SK-N-SH (cell line): ENCODE measurements at regions not wholly inside any gene's neighbourhood (a gene's known extent, or its start where the extent isn't known, plus 50 kb on each side); places are given as distances from the start of the nearest gene placed in this dataset.

Experiments
- CTCF ChIA-PET: fragments of 300-600, 350-600 bp; formaldehyde crosslinking; extraction: SDS; loops from one replicate; lab custom pipeline; 2021; lab: Yijun Ruan, JAX
- POLR2A ChIA-PET: fragments of 350-600 bp; sonication (Branson Sonifier 250); formaldehyde crosslinking; extraction: SDS; loops from one replicate; lab custom pipeline; 2020; ENCODE audit warnings: antibody characterized with exemption, inconsistent platforms; lab: Yijun Ruan, JAX
- DNase-seq: peaks from one replicate; pipeline ENCODE4 v3.0.0; 2012
- H2AFZ ChIP-seq: fragments of 200-600 bp; sonication (generic); 2 replicates; pipeline ENCODE4 v1.8.1; 2016; ENCODE audit warnings: antibody characterized with exemption, mild to moderate bottlenecking, low read depth
- H3F3A ChIP-seq: fragments of 200-600 bp; sonication (generic); replicated peaks from 2 replicates; pipeline ENCODE3; 2016; ENCODE audit warnings: antibody characterized with exemption, mild to moderate bottlenecking; ENCODE audit not compliant: insufficient read depth
- H3K27ac ChIP-seq, 2 experiments: fragments of 200-500 bp in 1 of 2; fragments of 200-600 bp in 1 of 2; sonication (Bioruptor generic) in 1 of 2; sonication (generic), shearing (Covaris generic) in 1 of 2; 2 replicates each; pipeline versions ENCODE4 v1.5.1 to v1.6.1; 2014 to 2016; ENCODE audit warnings: low read depth in 2 of 2, inconsistent platforms in 1 of 2, low read length in 1 of 2, mild to moderate bottlenecking in 1 of 2, mixed read lengths in 1 of 2
- H3K27me3 ChIP-seq: fragments of 200-600 bp; sonication (generic), shearing (Covaris generic); 2 replicates; pipeline ENCODE4 v1.6.1; 2016; ENCODE audit warnings: mixed run types; ENCODE audit not compliant: insufficient read depth
- H3K36me3 ChIP-seq, 2 experiments: fragments of 200-500 bp in 1 of 2; fragments of 200-600 bp in 1 of 2; sonication (Bioruptor generic) in 1 of 2; sonication (generic) in 1 of 2; replicated peaks in 1 of 2; 2 replicates each; pipeline versions ENCODE3 to v1.5.1; 2014 to 2016; ENCODE audit warnings: low read length in 1 of 2, mild to moderate bottlenecking in 1 of 2; ENCODE audit not compliant: insufficient read depth in 2 of 2, control insufficient read depth in 1 of 2
- H3K4me1 ChIP-seq, 2 experiments: fragments of 200-500 bp in 1 of 2; fragments of 200-600 bp in 1 of 2; sonication (Bioruptor generic) in 1 of 2; sonication (generic), shearing (Covaris generic) in 1 of 2; 2 replicates each; pipeline versions ENCODE4 v1.5.1 to v1.6.1; 2014 to 2016; ENCODE audit warnings: low read depth in 1 of 2, low read length in 1 of 2, mixed run types in 1 of 2; ENCODE audit not compliant: insufficient read depth in 2 of 2, control insufficient read depth in 1 of 2
- H3K4me2 ChIP-seq: fragments of 200-600 bp; sonication (generic), shearing (Covaris generic); 2 replicates; pipeline ENCODE4 v1.6.1; 2017; ENCODE audit warnings: mixed run types
- H3K4me3 ChIP-seq, 2 experiments: fragments of 200-500 bp in 1 of 2; fragments of 200-600 bp in 1 of 2; sonication (Bioruptor generic) in 1 of 2; sonication (generic), shearing (Covaris generic) in 1 of 2; 2 replicates each; pipeline versions ENCODE4 v1.5.1 to v1.8.1; 2014 to 2016; ENCODE audit warnings: low read depth in 2 of 2, inconsistent platforms in 1 of 2, low read length in 1 of 2, mild to moderate bottlenecking in 1 of 2, mixed read lengths in 1 of 2, moderate library complexity in 1 of 2
- H3K79me2 ChIP-seq: fragments of 200-600 bp; sonication (generic); 2 replicates; pipeline ENCODE4 v1.8.1; 2017; ENCODE audit warnings: mild to moderate bottlenecking; ENCODE audit not compliant: insufficient read depth
- H3K9ac ChIP-seq: fragments of 200-600 bp; sonication (generic); 2 replicates; pipeline ENCODE4 v1.6.1; 2017; ENCODE audit warnings: mixed run types
- H3K9me2 ChIP-seq: fragments of 200-600 bp; sonication (generic); 2 replicates; pipeline ENCODE4 v1.6.1; 2017; ENCODE audit warnings: mixed run types
- H3K9me3 ChIP-seq: fragments of 200-600 bp; sonication (generic); 2 replicates; pipeline ENCODE4 v1.6.1; 2017; ENCODE audit warnings: mixed run types, mild to moderate bottlenecking, moderate library complexity
- H4K20me1 ChIP-seq: fragments of 200-600 bp; sonication (generic); 2 replicates; pipeline ENCODE4 v1.6.1; 2017; ENCODE audit warnings: mild to moderate bottlenecking, mixed run types; ENCODE audit not compliant: insufficient read depth
- FOXM1 ChIP-seq: IDR thresholded peaks from 2 replicates; pipeline ENCODE4 v1.4.0; 2012; ENCODE audit warnings: low read depth, mild to moderate bottlenecking
- GABPA ChIP-seq: IDR thresholded peaks from 2 replicates; pipeline ENCODE4 v1.4.0; 2012; ENCODE audit warnings: low read depth, mild to moderate bottlenecking
- GATA2 ChIP-seq: sonication (generic); formaldehyde crosslinking; IDR thresholded peaks from 2 replicates; pipeline ENCODE4 v1.5.0; 2020; ENCODE audit warnings: mild to moderate bottlenecking, missing genetic modification reagents
- JUND ChIP-seq: IDR thresholded peaks from 2 replicates; pipeline ENCODE4 v1.4.0; 2012
- MEF2A ChIP-seq: IDR thresholded peaks from 2 replicates; pipeline ENCODE4 v1.4.0; 2012; ENCODE audit warnings: low read depth, borderline replicate concordance
- MXI1 ChIP-seq: IDR thresholded peaks from 2 replicates; pipeline ENCODE4 v1.6.1; 2012; ENCODE audit warnings: mild to moderate bottlenecking, low read depth, low read length, improper control_type of control experiment
- NRF1 ChIP-seq: IDR thresholded peaks from 2 replicates; pipeline ENCODE4 v1.6.1; 2012; ENCODE audit warnings: low read depth, mild to moderate bottlenecking, low read length
- POLR2AphosphoS5 ChIP-seq: IDR thresholded peaks from 2 replicates; pipeline ENCODE4 v1.6.1; 2012; ENCODE audit warnings: low read depth, low read length
- RFX5 ChIP-seq: IDR thresholded peaks from 2 replicates; pipeline ENCODE4 v1.6.1; 2012; ENCODE audit warnings: mild to moderate bottlenecking, improper control_type of control experiment, low read length
- RXRA ChIP-seq: IDR thresholded peaks from 2 replicates; pipeline ENCODE4 v1.4.0; 2012; ENCODE audit warnings: low read depth, mild to moderate bottlenecking, borderline replicate concordance
- SMC3 ChIP-seq: IDR thresholded peaks from 2 replicates; pipeline ENCODE4 v1.6.1; 2012; ENCODE audit warnings: low read depth, low read length, improper control_type of control experiment
- TAF1 ChIP-seq: IDR thresholded peaks from 2 replicates; pipeline ENCODE4 v1.6.1; 2012; ENCODE audit warnings: low read depth, mild to moderate bottlenecking, low read length, moderate library complexity, borderline replicate concordance
- USF1 ChIP-seq: IDR thresholded peaks from 2 replicates; pipeline ENCODE4 v1.4.0; 2012; ENCODE audit warnings: low read depth, borderline replicate concordance
- WGBS: methylation state at CpG from one replicate; pipeline ENCODE4 v1.1.6; 2017; ENCODE audit warnings: low lambda C conversion rate; 5-methylcytosine and 5-hydroxymethylcytosine counted together
- TF ChIP-seq, protein P1 (sequence below): fragments of 200-600 bp; sonication (generic); IDR thresholded peaks from 2 replicates; pipeline ENCODE4 v1.6.1; 2017; ENCODE audit warnings: antibody characterized with exemption, mild to moderate bottlenecking, moderate library complexity
- TF ChIP-seq, protein P2 (sequence below): IDR thresholded peaks from 2 replicates; pipeline ENCODE4 v1.4.0; 2012; ENCODE audit warnings: low read depth, borderline replicate concordance
- TF ChIP-seq, protein P3 (sequence below): fragments of 150-350 bp; IDR thresholded peaks from 2 replicates; pipeline ENCODE4 v1.6.1; 2017; ENCODE audit warnings: antibody characterized with exemption, low read length, low read depth, borderline replicate concordance

GRCh38 chr13:73993661-73994060, 140.5 kb downstream of the KLF12 start:
- TF ChIP-seq POLR2AphosphoS5 (no peak), RFX5 (no peak), FOXM1 (no peak), GATA2 (CRISPR knock-in tag) (no peak), RXRA (no peak), SMC3 (no peak), MEF2A (no peak)
- H3K9me2 ChIP-seq = no peaks in the 10 kb centered on the region; the same call in 1 of the 2 replicates
- peaks cover 4% of the 10 kb centered on the region in 2 experiments for H3K36me3 ChIP-seq

DNA sequence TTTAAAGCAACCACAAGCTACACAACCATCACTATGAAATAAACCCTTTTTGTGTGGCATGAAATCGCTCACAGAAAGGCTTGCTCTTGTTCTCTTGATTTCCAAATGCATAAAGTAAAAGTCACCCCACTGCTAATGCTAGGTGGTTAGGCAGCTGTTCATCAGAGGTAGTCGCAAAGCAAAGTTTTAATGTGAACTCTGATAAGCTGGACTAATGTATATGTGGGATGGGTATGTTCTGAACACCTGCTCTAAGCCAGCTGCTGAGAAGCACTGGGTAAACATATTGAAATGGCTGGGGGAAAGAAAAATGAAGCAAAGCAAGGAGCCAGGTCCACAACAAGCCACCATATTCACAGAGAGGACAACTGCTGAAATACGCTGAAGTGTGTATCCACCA, 142.3 kb downstream of the KLF12 start:
- H3K79me2 ChIP-seq = no peaks in the 10 kb centered on the region; the same call in 1 of the 2 replicates
- no peak for DNase-seq
- H3K9ac ChIP-seq = no peak overlapping the region
- H3K27me3 ChIP-seq = no peaks in the 10 kb centered on the region
- H3K4me2 ChIP-seq = no peak overlapping the region
- H3K9me3 ChIP-seq = no peaks in the 10 kb centered on the region
- CTCF ChIA-PET = interaction anchor here (0.7 kb wide), 1 partner anchor 21 kb away, joined by 3 read pairs; no protein-coding TSS in a partner anchor
- H3K27ac ChIP-seq = no peak overlapping the region; a peak in 1 of 4 replicates
- no peaks in the 10 kb centered on the region; the same call in 1 of the 2 replicates for H3K9me2 ChIP-seq
- peaks cover 4 to 6% of the 10 kb centered on the region in 2 experiments for H3K36me3 ChIP-seq
- no peaks in the 10 kb centered on the region for H3F3A ChIP-seq
- H2AFZ ChIP-seq = no peak overlapping the region
- peaks cover 0 to 7% of the 10 kb centered on the region in 2 experiments; a peak in 2 of 4 replicates for H3K4me1 ChIP-seq
- no peak overlapping the region for H3K4me3 ChIP-seq
- no peaks in the 10 kb centered on the region for H4K20me1 ChIP-seq
- POLR2A ChIA-PET = no interaction called here
- no peak for TF ChIP-seq MXI1
- TF ChIP-seq SMC3 = no peak
- no peak for TF ChIP-seq TAF1
- TF ChIP-seq, protein P1, sequence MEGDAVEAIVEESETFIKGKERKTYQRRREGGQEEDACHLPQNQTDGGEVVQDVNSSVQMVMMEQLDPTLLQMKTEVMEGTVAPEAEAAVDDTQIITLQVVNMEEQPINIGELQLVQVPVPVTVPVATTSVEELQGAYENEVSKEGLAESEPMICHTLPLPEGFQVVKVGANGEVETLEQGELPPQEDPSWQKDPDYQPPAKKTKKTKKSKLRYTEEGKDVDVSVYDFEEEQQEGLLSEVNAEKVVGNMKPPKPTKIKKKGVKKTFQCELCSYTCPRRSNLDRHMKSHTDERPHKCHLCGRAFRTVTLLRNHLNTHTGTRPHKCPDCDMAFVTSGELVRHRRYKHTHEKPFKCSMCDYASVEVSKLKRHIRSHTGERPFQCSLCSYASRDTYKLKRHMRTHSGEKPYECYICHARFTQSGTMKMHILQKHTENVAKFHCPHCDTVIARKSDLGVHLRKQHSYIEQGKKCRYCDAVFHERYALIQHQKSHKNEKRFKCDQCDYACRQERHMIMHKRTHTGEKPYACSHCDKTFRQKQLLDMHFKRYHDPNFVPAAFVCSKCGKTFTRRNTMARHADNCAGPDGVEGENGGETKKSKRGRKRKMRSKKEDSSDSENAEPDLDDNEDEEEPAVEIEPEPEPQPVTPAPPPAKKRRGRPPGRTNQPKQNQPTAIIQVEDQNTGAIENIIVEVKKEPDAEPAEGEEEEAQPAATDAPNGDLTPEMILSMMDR = no peak
- no peak for TF ChIP-seq POLR2AphosphoS5
- no peak for TF ChIP-seq USF1
- TF ChIP-seq, protein P2, sequence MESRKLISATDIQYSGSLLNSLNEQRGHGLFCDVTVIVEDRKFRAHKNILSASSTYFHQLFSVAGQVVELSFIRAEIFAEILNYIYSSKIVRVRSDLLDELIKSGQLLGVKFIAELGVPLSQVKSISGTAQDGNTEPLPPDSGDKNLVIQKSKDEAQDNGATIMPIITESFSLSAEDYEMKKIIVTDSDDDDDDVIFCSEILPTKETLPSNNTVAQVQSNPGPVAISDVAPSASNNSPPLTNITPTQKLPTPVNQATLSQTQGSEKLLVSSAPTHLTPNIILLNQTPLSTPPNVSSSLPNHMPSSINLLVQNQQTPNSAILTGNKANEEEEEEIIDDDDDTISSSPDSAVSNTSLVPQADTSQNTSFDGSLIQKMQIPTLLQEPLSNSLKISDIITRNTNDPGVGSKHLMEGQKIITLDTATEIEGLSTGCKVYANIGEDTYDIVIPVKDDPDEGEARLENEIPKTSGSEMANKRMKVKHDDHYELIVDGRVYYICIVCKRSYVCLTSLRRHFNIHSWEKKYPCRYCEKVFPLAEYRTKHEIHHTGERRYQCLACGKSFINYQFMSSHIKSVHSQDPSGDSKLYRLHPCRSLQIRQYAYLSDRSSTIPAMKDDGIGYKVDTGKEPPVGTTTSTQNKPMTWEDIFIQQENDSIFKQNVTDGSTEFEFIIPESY = no peak
- TF ChIP-seq, protein P3, sequence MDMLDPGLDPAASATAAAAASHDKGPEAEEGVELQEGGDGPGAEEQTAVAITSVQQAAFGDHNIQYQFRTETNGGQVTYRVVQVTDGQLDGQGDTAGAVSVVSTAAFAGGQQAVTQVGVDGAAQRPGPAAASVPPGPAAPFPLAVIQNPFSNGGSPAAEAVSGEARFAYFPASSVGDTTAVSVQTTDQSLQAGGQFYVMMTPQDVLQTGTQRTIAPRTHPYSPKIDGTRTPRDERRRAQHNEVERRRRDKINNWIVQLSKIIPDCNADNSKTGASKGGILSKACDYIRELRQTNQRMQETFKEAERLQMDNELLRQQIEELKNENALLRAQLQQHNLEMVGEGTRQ = no peak
- no peak for TF ChIP-seq JUND
- TF ChIP-seq GATA2 (CRISPR knock-in tag) = no peak
- TF ChIP-seq GABPA = no peak
- no peak for TF ChIP-seq NRF1
- WGBS = 100% methylated on average over 3 of the region's 3 CpGs

More at GRCh38 chr13:73993661-73994060, 140.5 kb downstream of the KLF12 start:
- Histone ChIP-seq H3F3A (no peaks in the 10 kb centered on the region), H3K27ac (no peak overlapping the region), H3K4me1 (peaks cover 0 to 2% of the 10 kb centered on the region in 2 experiments; a peak in 2 of 4 replicates), H3K9ac (no peak overlapping the region), H4K20me1 (0 out of 2 replicates have a peak, but pooled peaks cover 4% of the 10 kb centered on the region), H3K4me2 (no peak overlapping the region), H3K79me2 (peaks cover 6% of the 10 kb centered on the region; the same call in 1 of the 2 replicates), H3K4me3 (no peak overlapping the region), H2AFZ (no peak overlapping the region), H3K27me3 (no peaks in the 10 kb centered on the region), H3K9me3 (no peaks in the 10 kb centered on the region)
- ChIA-PET POLR2A (no interaction called here), CTCF (no interaction called here)
- no peak for DNase-seq
